CD14-positive monocyte (primary cell): ENCODE measurements at regions not wholly inside any gene's neighbourhood (a gene's known extent, or its start where the extent isn't known, plus 50 kb on each side); places are given as distances from the start of the nearest gene placed in this dataset.

Experiments used
- DNase-seq, 3 donors: peaks; one replicate each; pipeline ENCODE4 v3.0.0-alpha.2; 2011 to 2022
- H2AFZ ChIP-seq: 2 replicates; pipeline ENCODE4 v1.6.0; 2012; ENCODE audit warnings: mild to moderate bottlenecking, low read depth, low read length, inconsistent platforms; ENCODE audit not compliant: insufficient read depth, poor library complexity, severe bottlenecking
- H3K27ac ChIP-seq, 2 donors: 1 replicate in 1 of 2; 2 replicates in 1 of 2; pipeline ENCODE4 v1.5.1; 2012 to 2013; ENCODE audit warnings: low read length in 2 of 2, control low read depth in 1 of 2, inconsistent platforms in 1 of 2, low read depth in 1 of 2, mild to moderate bottlenecking in 1 of 2
- H3K27me3 ChIP-seq, 2 donors: one replicate each; pipeline versions ENCODE4 v1.6.0 to v1.6.1; 2011 to 2013; ENCODE audit warnings: low read length in 2 of 2; ENCODE audit not compliant: control insufficient read depth in 2 of 2, insufficient read depth in 2 of 2
- H3K36me3 ChIP-seq, 2 donors: replicated peaks in 1 of 2; 1 replicate in 1 of 2; 2 replicates in 1 of 2; pipeline versions ENCODE4 v1.5.1 to v1.6.1; 2012 to 2013; ENCODE audit warnings: low read length in 2 of 2, control low read depth in 1 of 2, inconsistent platforms in 1 of 2, mild to moderate bottlenecking in 1 of 2; ENCODE audit not compliant: insufficient read depth in 2 of 2, control insufficient read depth in 1 of 2
- H3K4me1 ChIP-seq, 2 donors: 1 replicate in 1 of 2; 2 replicates in 1 of 2; pipeline versions ENCODE4 v1.5.1 to v1.6.1; 2012 to 2013; ENCODE audit warnings: low read length in 2 of 2, control low read depth in 1 of 2, inconsistent platforms in 1 of 2, mild to moderate bottlenecking in 1 of 2, moderate library complexity in 1 of 2; ENCODE audit not compliant: insufficient read depth in 2 of 2, control insufficient read depth in 1 of 2
- H3K4me2 ChIP-seq: replicated peaks from 2 replicates; pipeline ENCODE3; 2012; ENCODE audit warnings: low read length, moderate library complexity, mild to moderate bottlenecking; ENCODE audit not compliant: poor library complexity, severe bottlenecking; ENCODE audit errors: extremely low read depth
- H3K4me3 ChIP-seq, 3 experiments: fragments of 200-600 bp in 1 of 3; sonication (generic) in 1 of 3; replicated peaks in 1 of 3; 1 replicate in 2 of 3; 2 replicates in 1 of 3; pipeline ENCODE4 v1.5.1; 2011 to 2013; ENCODE audit warnings: low read length in 3 of 3, mild to moderate bottlenecking in 3 of 3, control low read depth in 2 of 3, low read depth in 2 of 3, inconsistent platforms in 1 of 3, moderate library complexity in 1 of 3
- H3K79me2 ChIP-seq: 2 replicates; pipeline ENCODE4 v1.6.0; 2012; ENCODE audit warnings: mild to moderate bottlenecking, control low read depth, inconsistent platforms, low read length, moderate library complexity; ENCODE audit not compliant: insufficient read depth
- H3K9ac ChIP-seq: 2 replicates; pipeline ENCODE4 v1.6.0; 2017; ENCODE audit warnings: low read length, mild to moderate bottlenecking; ENCODE audit not compliant: insufficient read depth, poor library complexity, severe bottlenecking
- H3K9me3 ChIP-seq, 2 donors: replicated peaks in 1 of 2; 1 replicate in 1 of 2; 2 replicates in 1 of 2; pipeline versions ENCODE4 v1.5.1 to v1.6.1; 2012 to 2013; ENCODE audit warnings: low read length in 2 of 2, control low read depth in 1 of 2; ENCODE audit not compliant: control insufficient read depth in 1 of 2, insufficient read depth in 1 of 2
- H4K20me1 ChIP-seq: 2 replicates; pipeline ENCODE4 v1.6.0; 2012; ENCODE audit warnings: mild to moderate bottlenecking, low read length, control low read depth, moderate library complexity; ENCODE audit not compliant: insufficient read depth
- H3K27ac Mint-ChIP-seq, 7 donors: one replicate each; pipeline ENCODE4 v1.8.0; 2020; ENCODE audit warnings: mild to moderate bottlenecking in 7 of 7, mixed read lengths in 7 of 7, moderate library complexity in 6 of 7, inconsistent platforms in 2 of 7
- H3K27me3 Mint-ChIP-seq, 3 donors: one replicate each; pipeline ENCODE4 v1.8.0; 2021 to 2022; ENCODE audit warnings: low read depth in 3 of 3, mild to moderate bottlenecking in 3 of 3, mixed read lengths in 3 of 3, moderate library complexity in 3 of 3, inconsistent platforms in 1 of 3
- H3K36me3 Mint-ChIP-seq, 2 donors: one replicate each; pipeline ENCODE4 v1.8.0; 2020; ENCODE audit warnings: mixed read lengths in 2 of 2, inconsistent platforms in 1 of 2, mild to moderate bottlenecking in 1 of 2
- H3K4me1 Mint-ChIP-seq: one replicate; pipeline ENCODE4 v1.8.0; 2020; ENCODE audit warnings: mild to moderate bottlenecking, mixed read lengths
- H3K4me3 Mint-ChIP-seq, 2 donors: one replicate each; pipeline ENCODE4 v1.8.0; 2020; ENCODE audit warnings: mild to moderate bottlenecking in 2 of 2, mixed read lengths in 2 of 2, moderate library complexity in 1 of 2
- H3K9me3 Mint-ChIP-seq, 7 donors: one replicate each; pipeline ENCODE4 v1.8.0; 2020 to 2022; ENCODE audit warnings: mixed read lengths in 7 of 7, mild to moderate bottlenecking in 6 of 7, moderate library complexity in 6 of 7, inconsistent platforms in 2 of 7
- CTCF ChIP-seq: fragments of 200-600 bp; IDR thresholded peaks from one replicate; pipeline ENCODE4 v1.8.0; 2022; ENCODE audit warnings: antibody characterized with exemption, mild to moderate bottlenecking
- WGBS: methylation state at CpG from one replicate; pipeline ENCODE4 v1.1.5; 2013; ENCODE audit warnings: missing lambda C conversion rate; ENCODE audit not compliant: insufficient coverage; 5-methylcytosine and 5-hydroxymethylcytosine counted together
- intact Hi-C, 2 donors: fragments of 100-400 bp; cut with micrococcal nuclease; formaldehyde crosslinking; loops; one replicate each; pipeline versions ENCODE4 v1.15.0 to v1.15.1; 2023

GRCh38 chr2:128564131-128564530 is 245.5 kb upstream of the HS6ST1 start:
- Histone ChIP-seq H3K9me3 (no peaks in the 10 kb centered on the region), H3K4me1 (peaks cover 4 to 12% of the 10 kb centered on the region in 2 donors), H3K36me3 (no peaks in the 10 kb centered on the region), H3K27ac (no peak overlapping the region), H3K9ac (no peak overlapping the region), H3K79me2 (no peaks in the 10 kb centered on the region), H4K20me1 (no peaks in the 10 kb centered on the region), H3K27me3 (no peaks in the 10 kb centered on the region), H3K4me3 (no peak overlapping the region), H3K4me2 (no peak overlapping the region), H2AFZ (no peak overlapping the region)
- Mint-ChIP-seq H3K4me1 (peaks cover 8% of the 10 kb centered on the region), H3K27me3 (peaks cover 0 to 2% (median 0%) of the 10 kb centered on the region in 3 donors), H3K4me3 (no peak overlapping the region), H3K36me3 (peaks cover 0 to 6% of the 10 kb centered on the region in 2 donors), H3K9me3 (peaks cover 0 to 3% (median 0%) of the 10 kb centered on the region in 7 donors), H3K27ac (peak overlapping the region in 1 of 7 donors; percentile 12)
- TF ChIP-seq CTCF, result no peak
- DNase-seq, result no peak
- intact Hi-C loops, result no loop called here
- WGBS, result 97% methylated on average over 4 of the region's 4 CpGs

- H3K27ac ChIP-seq, result no peak overlapping the region
- peaks cover 4 to 12% of the 10 kb centered on the region in 2 donors for H3K4me1 ChIP-seq
- H3K27me3 ChIP-seq, result no peaks in the 10 kb centered on the region
- no peaks in the 10 kb centered on the region for H3K79me2 ChIP-seq
- no peak overlapping the region for H3K4me3 ChIP-seq
- Mint-ChIP-seq H3K4me3 (no peak overlapping the region), H3K36me3 (peaks cover 0 to 2% of the 10 kb centered on the region in 2 donors), H3K4me1 (peaks cover 4% of the 10 kb centered on the region), H3K9me3 (peaks cover 0 to 3% (median 0%) of the 10 kb centered on the region in 7 donors), H3K27me3 (peaks cover 0 to 2% (median 0%) of the 10 kb centered on the region in 3 donors), H3K27ac (peak overlapping the region in 1 of 7 donors; percentile 12)
- H2AFZ ChIP-seq, result no peak overlapping the region
- no peak for DNase-seq
- intact Hi-C loops, result no loop called here
- 100% methylated on average over 2 of the region's 6 CpGs for WGBS
- H4K20me1 ChIP-seq, result no peaks in the 10 kb centered on the region
- no peak overlapping the region for H3K9ac ChIP-seq
- no peaks in the 10 kb centered on the region for H3K36me3 ChIP-seq
- H3K4me2 ChIP-seq, result no peak overlapping the region
- no peak for TF ChIP-seq CTCF
- no peaks in the 10 kb centered on the region for H3K9me3 ChIP-seq
Observed at GRCh38 chr2:128564551-128564950, 245.9 kb upstream of the HS6ST1 start.
